ENCODE measurements at regions not wholly inside any gene's neighbourhood (a gene's known extent, or its start where the extent isn't known, plus 50 kb on each side); places are given as distances from the start of the nearest gene placed in this dataset.
"Not testable (repeated sequence)": the region's sequence is repeated elsewhere in the genome, so short reads cannot be mapped to it uniquely, and the experiment has no call there.

DNA sequence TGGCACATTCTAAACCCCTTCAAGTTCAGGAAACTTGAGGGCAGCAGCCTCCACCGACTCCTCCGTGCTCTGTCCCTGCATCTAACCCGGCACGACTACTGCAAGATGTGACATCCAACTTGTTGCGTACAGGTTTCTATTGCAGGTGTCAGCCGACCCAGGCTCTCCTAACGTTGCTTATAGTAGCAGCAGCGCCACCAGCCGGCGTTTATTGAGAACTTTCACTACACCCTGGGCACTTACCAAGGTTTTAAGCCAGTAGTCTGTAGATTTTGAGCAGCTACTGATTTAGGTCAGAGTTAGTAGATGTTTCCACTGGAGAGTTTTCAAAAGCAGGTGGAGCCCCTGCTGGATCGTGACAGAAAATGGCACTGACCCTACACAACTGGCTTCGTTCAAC lies 162.2 kb upstream of the PRKX start:
- not testable (repeated sequence) for TF ChIP-seq CTCF (IDR thresholded peaks at IDR 0.05; ENCODE audit: low read depth, low read length); POLR2A (IDR thresholded peaks at IDR 0.05; ENCODE audit: extremely low read depth, insufficient read length)
